Activated CD4-positive, alpha-beta memory T cell treated with anti-CD3 and anti-CD28 coated beads, Interleukin-2, amount 10 ng/mL, durations not matched to agents 7 days and 5 days (primary cell): ENCODE measurements at regions not wholly inside any gene's neighbourhood (a gene's known extent, or its start where the extent isn't known, plus 50 kb on each side); places are given as distances from the start of the nearest gene placed in this dataset.

ENCODE experiments used
- CTCF ChIA-PET: fragments of 350-600 bp; sonication (Branson Sonifier 250); formaldehyde crosslinking; loops from one replicate; lab custom pipeline; 2021; ENCODE audit warnings: antibody characterized with exemption, inconsistent platforms; lab: Charles Lee
- POLR2A ChIA-PET: fragments of 350-600 bp; sonication (Branson Sonifier 250); formaldehyde crosslinking; loops from one replicate; lab custom pipeline; 2021; ENCODE audit warnings: antibody characterized with exemption; lab: Charles Lee
- DNase-seq: peaks from one replicate; pipeline ENCODE4 v3.0.0-alpha.2; 2020
- H3K27ac Mint-ChIP-seq: one replicate; pipeline ENCODE4 v1.8.0; 2021; ENCODE audit warnings: mild to moderate bottlenecking, mixed read lengths
- H3K27me3 Mint-ChIP-seq: one replicate; pipeline ENCODE4 v1.8.0; 2021; ENCODE audit warnings: mixed read lengths
- H3K36me3 Mint-ChIP-seq: one replicate; pipeline ENCODE4 v1.8.0; 2021; ENCODE audit warnings: low read depth, mixed read lengths
- H3K4me1 Mint-ChIP-seq: one replicate; pipeline ENCODE4 v1.8.0; 2021; ENCODE audit warnings: mixed read lengths
- H3K4me3 Mint-ChIP-seq: one replicate; pipeline ENCODE4 v1.8.0; 2021; ENCODE audit warnings: mild to moderate bottlenecking, mixed read lengths
- H3K9me3 Mint-ChIP-seq: one replicate; pipeline ENCODE4 v1.8.0; 2021; ENCODE audit warnings: mixed read lengths

GRCh38 chr2:215746887-215747615 lies 266.3 kb downstream of the MREG start:
- Mint-ChIP-seq H3K27ac (no peak overlapping the region), H3K27me3 (no peaks in the 10 kb centered on the region), H3K4me3 (no peak overlapping the region), H3K4me1 (peaks cover 30% of the 10 kb centered on the region), H3K9me3 (no peaks in the 10 kb centered on the region), H3K36me3 (no peaks in the 10 kb centered on the region)
- CTCF ChIA-PET = no interaction called here
- POLR2A ChIA-PET = no interaction called here
- no peak for DNase-seq

GRCh38 chr2:215746226-215746886 lies 267.0 kb downstream of the MREG start:
- ChIA-PET POLR2A (no interaction called here), CTCF (no interaction called here)
- no peak overlapping the region for H3K27ac Mint-ChIP-seq
- peaks cover 27% of the 10 kb centered on the region for H3K4me1 Mint-ChIP-seq
- no peaks in the 10 kb centered on the region for H3K9me3 Mint-ChIP-seq
- no peak overlapping the region for H3K4me3 Mint-ChIP-seq
- H3K36me3 Mint-ChIP-seq = no peaks in the 10 kb centered on the region
- DNase-seq = no peak
- H3K27me3 Mint-ChIP-seq = no peaks in the 10 kb centered on the region

GRCh38 chr2:215745331-215745730 lies 268.0 kb downstream of the MREG start:
- Mint-ChIP-seq H3K4me1 (peaks cover 16% of the 10 kb centered on the region), H3K27me3 (no peaks in the 10 kb centered on the region), H3K36me3 (no peaks in the 10 kb centered on the region), H3K27ac (no peak overlapping the region), H3K9me3 (no peaks in the 10 kb centered on the region), H3K4me3 (no peak overlapping the region)
- POLR2A ChIA-PET = no interaction called here
- no peak for DNase-seq
- CTCF ChIA-PET = no interaction called here

- Mint-ChIP-seq H3K27ac (no peak overlapping the region), H3K4me3 (no peak overlapping the region), H3K36me3 (no peaks in the 10 kb centered on the region), H3K9me3 (no peaks in the 10 kb centered on the region), H3K27me3 (no peaks in the 10 kb centered on the region), H3K4me1 (peaks cover 9% of the 10 kb centered on the region)
- POLR2A ChIA-PET = no interaction called here
- DNase-seq = no peak
- CTCF ChIA-PET = no interaction called here
Measured at GRCh38 chr2:215744514-215744913, 268.8 kb downstream of the MREG start.

- no peak overlapping the region for H3K4me3 Mint-ChIP-seq
- ChIA-PET CTCF (no interaction called here), POLR2A (no interaction called here)
- no peak for DNase-seq
- no peaks in the 10 kb centered on the region for H3K36me3 Mint-ChIP-seq
- no peaks in the 10 kb centered on the region for H3K27me3 Mint-ChIP-seq
- H3K9me3 Mint-ChIP-seq = no peaks in the 10 kb centered on the region
- no peak overlapping the region for H3K27ac Mint-ChIP-seq
- H3K4me1 Mint-ChIP-seq = peaks cover 7% of the 10 kb centered on the region
Measured at GRCh38 chr2:215743066-215743465, 270.3 kb downstream of the MREG start.

GRCh38 chr2:215742021-215742420 lies 271.3 kb downstream of the MREG start:
- no peaks in the 10 kb centered on the region for H3K9me3 Mint-ChIP-seq
- no peak overlapping the region for H3K27ac Mint-ChIP-seq
- ChIA-PET POLR2A (no interaction called here), CTCF (no interaction called here)
- no peaks in the 10 kb centered on the region for H3K27me3 Mint-ChIP-seq
- no peak overlapping the region for H3K4me3 Mint-ChIP-seq
- no peaks in the 10 kb centered on the region for H3K36me3 Mint-ChIP-seq
- no peak for DNase-seq
- H3K4me1 Mint-ChIP-seq = peaks cover 7% of the 10 kb centered on the region

- POLR2A ChIA-PET = no interaction called here
- H3K27ac Mint-ChIP-seq = no peak overlapping the region
- no peaks in the 10 kb centered on the region for H3K9me3 Mint-ChIP-seq
- CTCF ChIA-PET = no interaction called here
- no peaks in the 10 kb centered on the region for H3K27me3 Mint-ChIP-seq
- H3K4me3 Mint-ChIP-seq = no peak overlapping the region
- H3K4me1 Mint-ChIP-seq = no peaks in the 10 kb centered on the region
- no peak for DNase-seq
- H3K36me3 Mint-ChIP-seq = no peaks in the 10 kb centered on the region
Measured at GRCh38 chr2:215740071-215740470, 273.3 kb downstream of the MREG start.

GRCh38 chr2:215738351-215738750 lies 275.0 kb downstream of the MREG start:
- POLR2A ChIA-PET = no interaction called here
- DNase-seq = no peak
- no peaks in the 10 kb centered on the region for H3K36me3 Mint-ChIP-seq
- no peak overlapping the region for H3K27ac Mint-ChIP-seq
- H3K4me1 Mint-ChIP-seq = no peaks in the 10 kb centered on the region
- H3K9me3 Mint-ChIP-seq = no peaks in the 10 kb centered on the region
- no peaks in the 10 kb centered on the region for H3K27me3 Mint-ChIP-seq
- H3K4me3 Mint-ChIP-seq = no peak overlapping the region
- CTCF ChIA-PET = no interaction called here

- ChIA-PET POLR2A (no interaction called here), CTCF (no interaction called here)
- no peaks in the 10 kb centered on the region for H3K4me1 Mint-ChIP-seq
- H3K27me3 Mint-ChIP-seq = no peaks in the 10 kb centered on the region
- no peak overlapping the region for H3K4me3 Mint-ChIP-seq
- DNase-seq = no peak
- H3K36me3 Mint-ChIP-seq = no peaks in the 10 kb centered on the region
- H3K27ac Mint-ChIP-seq = no peak overlapping the region
- H3K9me3 Mint-ChIP-seq = no peaks in the 10 kb centered on the region
Measured at GRCh38 chr2:215737477-215737876, 275.9 kb downstream of the MREG start.

GRCh38 chr2:215736653-215737290 lies 276.6 kb downstream of the MREG start:
- CTCF ChIA-PET = no interaction called here
- Mint-ChIP-seq H3K9me3 (no peaks in the 10 kb centered on the region), H3K36me3 (no peaks in the 10 kb centered on the region), H3K27me3 (no peaks in the 10 kb centered on the region), H3K4me3 (no peak overlapping the region), H3K4me1 (no peaks in the 10 kb centered on the region), H3K27ac (no peak overlapping the region)
- POLR2A ChIA-PET = no interaction called here
- no peak for DNase-seq

- no peaks in the 10 kb centered on the region for H3K36me3 Mint-ChIP-seq
- H3K27ac Mint-ChIP-seq = no peak overlapping the region
- ChIA-PET CTCF (no interaction called here), POLR2A (no interaction called here)
- H3K4me1 Mint-ChIP-seq = no peaks in the 10 kb centered on the region
- no peak overlapping the region for H3K4me3 Mint-ChIP-seq
- H3K27me3 Mint-ChIP-seq = no peaks in the 10 kb centered on the region
- DNase-seq = no peak
- no peaks in the 10 kb centered on the region for H3K9me3 Mint-ChIP-seq
Measured at GRCh38 chr2:215731108-215731658, 282.2 kb downstream of the MREG start.

GRCh38 chr2:215729985-215730620 lies 283.2 kb downstream of the MREG start:
- Mint-ChIP-seq H3K4me3 (no peak overlapping the region), H3K4me1 (no peaks in the 10 kb centered on the region), H3K9me3 (no peaks in the 10 kb centered on the region), H3K36me3 (no peaks in the 10 kb centered on the region), H3K27me3 (no peaks in the 10 kb centered on the region), H3K27ac (no peak overlapping the region)
- CTCF ChIA-PET = no interaction called here
- POLR2A ChIA-PET = no interaction called here
- no peak for DNase-seq

- Mint-ChIP-seq H3K9me3 (no peaks in the 10 kb centered on the region), H3K36me3 (no peaks in the 10 kb centered on the region)
- CTCF ChIA-PET = no interaction called here
Measured at GRCh38 chr2:215728504-215729065, 284.8 kb downstream of the MREG start.

More at GRCh38 chr2:215728504-215729065, 284.8 kb downstream of the MREG start:
- no peaks in the 10 kb centered on the region for H3K4me1 Mint-ChIP-seq
- no peak overlapping the region for H3K4me3 Mint-ChIP-seq
- POLR2A ChIA-PET = no interaction called here
- H3K27ac Mint-ChIP-seq = no peak overlapping the region
- DNase-seq = no peak
- no peaks in the 10 kb centered on the region for H3K27me3 Mint-ChIP-seq
